MCF 10A (cell line): ENCODE measurements at regions not wholly inside any gene's neighbourhood (a gene's known extent, or its start where the extent isn't known, plus 50 kb on each side); places are given as distances from the start of the nearest gene placed in this dataset.

Source experiments
- BruUV-seq: library from RNA; stranded (reverse); fragments of 400-500 nt; replicated peaks from 2 replicates; lab custom pipeline; 2021; lab: Mats Ljungman, UMichigan
- CTCF ChIA-PET: fragments of 300-600 bp; sonication (Branson Sonifier 250); formaldehyde crosslinking; extraction: SDS; loops from one replicate; lab custom pipeline; 2021; ENCODE audit warnings: antibody characterized with exemption, inconsistent platforms; lab: Yijun Ruan, JAX
- POLR2A ChIA-PET: fragments of 300-600, 350-650 bp; sonication (Branson Sonifier 250); formaldehyde crosslinking; extraction: SDS; loops from one replicate; lab custom pipeline; 2020; ENCODE audit warnings: antibody characterized with exemption, inconsistent platforms; lab: Yijun Ruan, JAX
- DNase-seq: peaks from one replicate; pipeline ENCODE4 v3.0.0-alpha.2; 2018; ENCODE audit not compliant: unreplicated experiment
- H3K27ac Mint-ChIP-seq: one replicate; pipeline ENCODE4 v1.8.0; 2022; ENCODE audit warnings: mild to moderate bottlenecking, low read depth, mixed read lengths; ENCODE audit not compliant: unreplicated experiment
- H3K27me3 Mint-ChIP-seq: one replicate; pipeline ENCODE4 v1.8.0; 2022; ENCODE audit warnings: mixed read lengths; ENCODE audit not compliant: insufficient read depth, unreplicated experiment
- H3K36me3 Mint-ChIP-seq: one replicate; pipeline ENCODE4 v1.8.0; 2022; ENCODE audit warnings: mild to moderate bottlenecking, moderate library complexity, mixed read lengths; ENCODE audit not compliant: insufficient read depth, unreplicated experiment
- H3K4me1 Mint-ChIP-seq: one replicate; pipeline ENCODE4 v1.8.0; 2022; ENCODE audit warnings: mixed read lengths; ENCODE audit not compliant: insufficient read depth, unreplicated experiment
- H3K4me3 Mint-ChIP-seq: one replicate; pipeline ENCODE4 v1.8.0; 2022; ENCODE audit warnings: mild to moderate bottlenecking, moderate library complexity, mixed read lengths; ENCODE audit not compliant: unreplicated experiment
- H3K9me3 Mint-ChIP-seq: one replicate; pipeline ENCODE4 v1.8.0; 2022; ENCODE audit warnings: mixed read lengths; ENCODE audit not compliant: unreplicated experiment
- CTCF ChIP-seq: fragments of 200-600 bp; IDR thresholded peaks from one replicate; pipeline ENCODE4 v1.8.0; 2022; ENCODE audit warnings: antibody characterized with exemption, mild to moderate bottlenecking; ENCODE audit not compliant: unreplicated experiment
- intact Hi-C: fragments of 100-400 bp; cut with micrococcal nuclease; formaldehyde crosslinking; loops from 2 replicates; pipeline ENCODE4 v1.14.1; 2022

- no TSS peak for BruUV-seq
- Mint-ChIP-seq H3K36me3 (no peaks in the 10 kb centered on the region), H3K4me1 (no peaks in the 10 kb centered on the region), H3K27me3 (no peaks in the 10 kb centered on the region), H3K9me3 (peaks cover 23% of the 10 kb centered on the region), H3K27ac (no peak overlapping the region), H3K4me3 (no peak overlapping the region)
- intact Hi-C loops: no loop called here
- ChIA-PET POLR2A (interaction anchor here (1.3 kb wide), 1 partner anchor 10 kb away, joined by 4 read pairs; no protein-coding TSS in a partner anchor), CTCF (no interaction called here)
- no peak for DNase-seq
- no peak for TF ChIP-seq CTCF
Observed at GRCh38 chr16:62977876-62978275, 941.6 kb upstream of the CDH8 start.

- intact Hi-C loops: no loop called here
- BruUV-seq: no TSS peak
- Mint-ChIP-seq H3K4me1 (no peaks in the 10 kb centered on the region), H3K36me3 (no peaks in the 10 kb centered on the region), H3K4me3 (no peak overlapping the region), H3K27ac (no peak overlapping the region), H3K9me3 (peaks cover 23% of the 10 kb centered on the region), H3K27me3 (no peaks in the 10 kb centered on the region)
- DNase-seq: no peak
- TF ChIP-seq CTCF: no peak
- ChIA-PET CTCF (interaction anchor here (0.6 kb wide), 1 partner anchor 104 kb away, joined by 3 read pairs; no protein-coding TSS in a partner anchor), POLR2A (no interaction called here)
Observed at GRCh38 chr16:62974424-62974823, 938.2 kb upstream of the CDH8 start.

- H3K27me3 Mint-ChIP-seq: no peaks in the 10 kb centered on the region
- POLR2A ChIA-PET: no interaction called here
- intact Hi-C loops: no loop called here
Observed at GRCh38 chr16:62970851-62971250, 934.6 kb upstream of the CDH8 start.

GRCh38 chr16:62969711-62970318 lies 933.6 kb upstream of the CDH8 start:
- TF ChIP-seq CTCF: no peak
- H3K27me3 Mint-ChIP-seq: no peaks in the 10 kb centered on the region
- H3K4me3 Mint-ChIP-seq: no peak overlapping the region
- no peaks in the 10 kb centered on the region for H3K36me3 Mint-ChIP-seq
- peaks cover 2% of the 10 kb centered on the region for H3K9me3 Mint-ChIP-seq
- H3K27ac Mint-ChIP-seq: no peak overlapping the region
- POLR2A ChIA-PET: no interaction called here
- intact Hi-C loops: no loop called here
- DNase-seq: no peak
- no peaks in the 10 kb centered on the region for H3K4me1 Mint-ChIP-seq
- CTCF ChIA-PET: no interaction called here
- no TSS peak for BruUV-seq

More at GRCh38 chr16:62970851-62971250, 934.6 kb upstream of the CDH8 start:
- BruUV-seq: no TSS peak
- H3K36me3 Mint-ChIP-seq: no peaks in the 10 kb centered on the region
- peaks cover 10% of the 10 kb centered on the region for H3K9me3 Mint-ChIP-seq
- CTCF ChIA-PET: no interaction called here
- no peak overlapping the region for H3K4me3 Mint-ChIP-seq
- DNase-seq: no peak
- no peaks in the 10 kb centered on the region for H3K4me1 Mint-ChIP-seq
- no peak for TF ChIP-seq CTCF
- H3K27ac Mint-ChIP-seq: no peak overlapping the region
